ENCODE measurements at regions not wholly inside any gene's neighbourhood (a gene's known extent, or its start where the extent isn't known, plus 50 kb on each side); places are given as distances from the start of the nearest gene placed in this dataset.

DNA sequence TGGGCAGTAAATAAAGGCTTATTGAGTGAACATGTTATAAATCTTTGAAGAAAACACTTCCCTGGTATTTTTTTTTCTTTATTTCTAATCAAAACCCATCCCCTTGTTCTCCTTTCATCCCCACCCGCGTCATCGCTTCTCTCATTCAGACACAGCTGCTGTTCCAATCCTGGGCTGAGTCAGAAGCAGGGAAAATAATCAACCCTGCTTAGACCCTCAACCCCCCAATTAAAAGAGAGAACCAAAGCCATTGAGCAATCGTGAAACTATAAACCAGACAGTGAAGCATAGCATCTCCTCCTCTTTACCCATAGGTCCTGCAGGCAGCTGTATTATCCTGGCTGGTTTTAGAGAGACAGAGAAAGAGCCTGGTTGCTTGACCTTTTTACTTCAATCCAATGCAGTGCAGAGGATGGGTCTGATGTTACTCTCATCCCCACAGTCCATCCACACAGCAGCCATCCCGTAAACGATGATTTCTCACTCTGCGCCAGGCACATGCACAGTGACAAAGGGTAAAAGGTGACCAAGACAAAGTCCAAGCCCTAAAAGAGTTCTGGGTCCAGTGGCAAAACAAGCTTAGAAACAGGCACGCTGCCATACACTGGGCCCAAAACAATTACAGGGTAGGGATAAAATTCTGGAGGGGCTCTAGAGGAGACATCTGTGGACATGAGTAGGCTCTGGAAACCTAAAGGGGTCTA lies 238.3 kb downstream of the GALC start:
- no peak for TF ChIP-seq POLR2A (IDR thresholded peaks at IDR 0.05)
- TF ChIP-seq, protein P1, sequence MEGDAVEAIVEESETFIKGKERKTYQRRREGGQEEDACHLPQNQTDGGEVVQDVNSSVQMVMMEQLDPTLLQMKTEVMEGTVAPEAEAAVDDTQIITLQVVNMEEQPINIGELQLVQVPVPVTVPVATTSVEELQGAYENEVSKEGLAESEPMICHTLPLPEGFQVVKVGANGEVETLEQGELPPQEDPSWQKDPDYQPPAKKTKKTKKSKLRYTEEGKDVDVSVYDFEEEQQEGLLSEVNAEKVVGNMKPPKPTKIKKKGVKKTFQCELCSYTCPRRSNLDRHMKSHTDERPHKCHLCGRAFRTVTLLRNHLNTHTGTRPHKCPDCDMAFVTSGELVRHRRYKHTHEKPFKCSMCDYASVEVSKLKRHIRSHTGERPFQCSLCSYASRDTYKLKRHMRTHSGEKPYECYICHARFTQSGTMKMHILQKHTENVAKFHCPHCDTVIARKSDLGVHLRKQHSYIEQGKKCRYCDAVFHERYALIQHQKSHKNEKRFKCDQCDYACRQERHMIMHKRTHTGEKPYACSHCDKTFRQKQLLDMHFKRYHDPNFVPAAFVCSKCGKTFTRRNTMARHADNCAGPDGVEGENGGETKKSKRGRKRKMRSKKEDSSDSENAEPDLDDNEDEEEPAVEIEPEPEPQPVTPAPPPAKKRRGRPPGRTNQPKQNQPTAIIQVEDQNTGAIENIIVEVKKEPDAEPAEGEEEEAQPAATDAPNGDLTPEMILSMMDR (IDR thresholded peaks at IDR 0.05) = no peak

Measured in thyroid gland (tissue), 4 donors.